ENCODE measurements at regions not wholly inside any gene's neighbourhood (a gene's known extent, or its start where the extent isn't known, plus 50 kb on each side); places are given as distances from the start of the nearest gene placed in this dataset.

- Histone ChIP-seq H3K36me3 (ENCODE audit: control insufficient read depth in 2 of 2, insufficient read depth in 1 of 2, low read length in 2 of 2) (no peaks in the 10 kb centered on the region), H3K4me3 (ENCODE audit: low read depth, low read length) (no peak overlapping the region), H3K27ac (ENCODE audit: extremely low read depth, low read depth, low read length) (no peak overlapping the region), H3K9me3 (ENCODE audit: control insufficient read depth, insufficient read depth, low read depth, low read length) (no peaks in the 10 kb centered on the region), H3K4me1 (ENCODE audit: control insufficient read depth, insufficient read depth, low read length) (no peaks in the 10 kb centered on the region)
- CTCF ChIA-PET, result no interaction called here
- TF ChIP-seq HOXD13 (CRISPR knock-in tag; IDR thresholded peaks at IDR 0.05; ENCODE audit: borderline replicate concordance) (no peak), ZNF670 (tag by site-specific recombination; IDR thresholded peaks at IDR 0.05; ENCODE audit: low read depth) (no peak), ZBTB17 (tag by site-specific recombination; IDR thresholded peaks at IDR 0.05) (no peak), ZNF404 (tag by site-specific recombination; IDR thresholded peaks at IDR 0.05) (no peak), ZNF529 (tag by site-specific recombination; IDR thresholded peaks at IDR 0.05; ENCODE audit: insufficient replicate concordance) (no peak), ZNF148 (tag by site-specific recombination; IDR thresholded peaks at IDR 0.05; ENCODE audit: borderline replicate concordance) (no peak), ZNF776 (tag by site-specific recombination; IDR thresholded peaks at IDR 0.05; ENCODE audit: borderline replicate concordance) (no peak), KLF7 (tag by site-specific recombination; IDR thresholded peaks at IDR 0.05; ENCODE audit: borderline replicate concordance) (no peak), GLIS1 (tag by site-specific recombination; IDR thresholded peaks at IDR 0.05) (no peak), ZNF140 (tag by site-specific recombination; IDR thresholded peaks at IDR 0.05) (no peak), ZNF221 (tag by site-specific recombination; IDR thresholded peaks at IDR 0.05; ENCODE audit: borderline replicate concordance) (no peak)
- POLR2A ChIA-PET, result no interaction called here
Observed at GRCh38 chr9:90556897-90557675, 85.5 kb downstream of the DIRAS2 start.

GRCh38 chr9:90559075-90560073 lies 83.2 kb downstream of the DIRAS2 start:
- H3K4me1 ChIP-seq (ENCODE audit: control insufficient read depth, insufficient read depth, low read length), result no peaks in the 10 kb centered on the region
- no peaks in the 10 kb centered on the region for H3K9me3 ChIP-seq (ENCODE audit: control insufficient read depth, insufficient read depth, low read depth, low read length)
- no peak overlapping the region for H3K4me3 ChIP-seq (ENCODE audit: low read depth, low read length)
- H3K27ac ChIP-seq (ENCODE audit: extremely low read depth, low read depth, low read length), result no peak overlapping the region
- CTCF ChIA-PET, result interaction anchor here (0.5 to 0.6 kb wide), 2 partner anchors 55 to 175 kb away, joined by 3 to 4 read pairs; no protein-coding TSS in a partner anchor
- no peaks in the 10 kb centered on the region for H3K36me3 ChIP-seq (ENCODE audit: control insufficient read depth in 2 of 2, insufficient read depth in 1 of 2, low read length in 2 of 2)
- POLR2A ChIA-PET, result no interaction called here
- TF ChIP-seq ZNF660 (tag by site-specific recombination; IDR thresholded peaks at IDR 0.05) (no peak), FEZF1 (tag by site-specific recombination; IDR thresholded peaks at IDR 0.05) (no peak), ZNF48 (tag by site-specific recombination; IDR thresholded peaks at IDR 0.05) (no peak), ZSCAN23 (tag by site-specific recombination; IDR thresholded peaks at IDR 0.05) (no peak), ZNF791 (tag by site-specific recombination; IDR thresholded peaks at IDR 0.05) (no peak), TSHZ1 (tag by site-specific recombination; IDR thresholded peaks at IDR 0.05; ENCODE audit: borderline replicate concordance) (no peak), ZFP41 (tag by site-specific recombination; IDR thresholded peaks at IDR 0.05; ENCODE audit: borderline replicate concordance) (no peak), ZSCAN4 (tag by site-specific recombination; IDR thresholded peaks at IDR 0.05) (no peak), IKZF3 (tag by site-specific recombination; IDR thresholded peaks at IDR 0.05) (no peak), ZNF274 (IDR thresholded peaks at IDR 0.05; ENCODE audit: low read length) (no peak), ZNF274 (tag by site-specific recombination; IDR thresholded peaks at IDR 0.05; ENCODE audit: borderline replicate concordance) (no peak), ZNF571 (tag by site-specific recombination; IDR thresholded peaks at IDR 0.05) (no peak), ZNF658 (tag by site-specific recombination; IDR thresholded peaks at IDR 0.05) (no peak)
